Fibroblast of mammary gland (primary cell): ENCODE measurements at regions not wholly inside any gene's neighbourhood (a gene's known extent, or its start where the extent isn't known, plus 50 kb on each side); places are given as distances from the start of the nearest gene placed in this dataset.

Experiments used
- DNase-seq: peaks from one replicate; pipeline ENCODE4 v3.0.0-alpha.2; 2010; ENCODE audit warnings: low read depth
- H3K4me3 ChIP-seq: 2 replicates; pipeline ENCODE4 v1.5.1; 2011; ENCODE audit warnings: low read depth, mild to moderate bottlenecking, low read length, moderate library complexity; ENCODE audit not compliant: control insufficient read depth
- CTCF ChIP-seq: conservative IDR thresholded peaks from 2 replicates; pipeline ENCODE4 v1.5.1; 2011; ENCODE audit warnings: low read depth, low read length, inconsistent platforms; ENCODE audit not compliant: control insufficient read depth, insufficient read depth

GRCh38 chr6:133583907-133584427 is 304.9 kb upstream of the TCF21 start:
- no peak for DNase-seq
- no peak overlapping the region for H3K4me3 ChIP-seq

GRCh38 chr6:133584823-133585222 is 304.1 kb upstream of the TCF21 start:
- DNase-seq: no peak
- no peak overlapping the region for H3K4me3 ChIP-seq
- no peak for TF ChIP-seq CTCF

More at GRCh38 chr6:133583907-133584427, 304.9 kb upstream of the TCF21 start:
- no peak for TF ChIP-seq CTCF

GRCh38 chr6:133585978-133586377 is 302.9 kb upstream of the TCF21 start:
- DNase-seq: no peak
- TF ChIP-seq CTCF: no peak
- H3K4me3 ChIP-seq: no peak overlapping the region

DNA sequence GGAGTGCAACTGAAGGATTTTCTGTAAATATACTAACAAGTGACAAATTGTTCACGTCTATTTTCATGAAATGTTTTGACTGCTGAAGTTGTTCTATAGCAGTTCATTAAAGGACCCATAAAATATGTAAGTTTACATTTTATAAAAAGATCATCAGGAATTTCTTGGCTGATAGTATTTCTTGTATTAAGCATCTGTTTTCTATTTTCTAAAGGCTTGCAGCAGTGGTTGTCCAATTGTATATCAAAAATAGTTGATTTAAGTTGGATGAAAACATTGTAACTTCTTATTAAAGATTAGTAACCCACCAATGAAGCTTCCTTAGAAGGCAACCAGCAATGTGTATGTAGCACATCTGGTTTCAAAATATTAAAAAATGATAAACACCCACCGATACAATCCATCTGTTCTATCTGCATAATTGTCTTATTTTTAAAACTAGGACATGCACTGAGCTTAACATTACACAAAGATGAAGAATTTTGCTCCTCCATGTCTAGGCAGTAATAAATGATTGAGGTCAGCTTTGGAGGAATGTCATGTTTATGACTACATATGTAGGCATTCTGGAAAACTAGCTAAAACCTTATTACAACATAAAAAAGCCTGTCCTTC is 301.3 kb upstream of the TCF21 start:
- no peak overlapping the region for H3K4me3 ChIP-seq
- DNase-seq: peak; percentile 84
- TF ChIP-seq CTCF: no peak

DNA sequence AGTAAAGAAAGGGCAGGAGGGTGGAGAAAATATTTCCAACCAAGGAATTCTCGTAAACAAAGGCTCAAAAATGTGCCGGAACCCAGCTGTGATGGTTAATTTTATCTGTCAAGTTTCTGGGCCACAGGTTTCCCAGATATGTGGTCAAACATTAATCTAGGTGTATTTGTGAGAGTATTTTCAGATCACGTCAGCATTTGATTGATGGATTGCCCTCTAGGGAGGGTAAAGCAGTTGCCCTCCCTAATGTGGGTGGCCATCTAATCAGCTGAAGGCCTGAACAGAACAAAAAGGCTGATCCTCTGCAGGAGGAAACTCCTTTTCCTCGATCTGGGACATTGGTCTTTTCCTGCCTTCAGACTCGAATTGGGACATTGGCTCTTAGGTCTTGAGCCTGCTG is 298.7 kb upstream of the TCF21 start:
- no peak for TF ChIP-seq CTCF
- DNase-seq: no peak
- H3K4me3 ChIP-seq: no peak overlapping the region

- DNase-seq: peak; percentile 69
- TF ChIP-seq CTCF: no peak
- no peak overlapping the region for H3K4me3 ChIP-seq
Observed at GRCh38 chr6:133590814-133591213, 298.1 kb upstream of the TCF21 start.
